ENCODE measurements at regions not wholly inside any gene's neighbourhood (a gene's known extent, or its start where the extent isn't known, plus 50 kb on each side); places are given as distances from the start of the nearest gene placed in this dataset.

- peaks cover 0 to 5% (median 4%) of the 10 kb centered on the region in 3 donors for H3K27me3 ChIP-seq
- no peak for DNase-seq
- 71 to 73% (median 72%) methylated on average over 6 of the region's 6 CpGs for WGBS, 5 donors
- peaks cover 0 to 19% (median 9%) of the 10 kb centered on the region in 4 donors for H3K9me3 ChIP-seq
- H3K27ac ChIP-seq, result peak overlapping the region in 2 of 5 donors; percentile 32 to 57
- no peaks in the 10 kb centered on the region for H3K36me3 ChIP-seq
- peak overlapping the region; percentile 19 to 39 (median 30) for H3K4me3 ChIP-seq
- peaks cover 0 to 5% (median 0%) of the 10 kb centered on the region in 4 donors for H3K4me1 ChIP-seq
- TF ChIP-seq POLR2AphosphoS5 (IDR thresholded peaks at IDR 0.05), result no peak
- TF ChIP-seq POLR2A (IDR thresholded peaks at IDR 0.05), result no peak
- no peak for TF ChIP-seq EP300 (IDR thresholded peaks at IDR 0.05)
- TF ChIP-seq CTCF (IDR thresholded peaks at IDR 0.05), result no peak
- intact Hi-C loops (cut with DNase I; ENCODE audit: low total_unique reads), result no loop called here
Measured at GRCh38 chr3:536417-536813, 339.9 kb downstream of the CHL1 start.

- no peaks in the 10 kb centered on the region for H3K27me3 ChIP-seq
- DNase-seq, result peak in 1 of 2 donors; percentile 30
- TF ChIP-seq EP300 (IDR thresholded peaks at IDR 0.05), result no peak
- no peak for TF ChIP-seq POLR2AphosphoS5 (IDR thresholded peaks at IDR 0.05)
- TF ChIP-seq CTCF (IDR thresholded peaks at IDR 0.05), result no peak
- TF ChIP-seq POLR2A (IDR thresholded peaks at IDR 0.05), result no peak
- H3K4me1 ChIP-seq, result peaks cover 0 to 12% (median 0%) of the 10 kb centered on the region in 4 donors
- H3K9me3 ChIP-seq, result peaks cover 0 to under 1% (median 0%) of the 10 kb centered on the region in 4 donors
- intact Hi-C loops (cut with DNase I; ENCODE audit: low total_unique reads), result no loop called here
- H3K27ac ChIP-seq, result no peak overlapping the region
- H3K36me3 ChIP-seq, result no peaks in the 10 kb centered on the region
- H3K4me3 ChIP-seq, result no peak overlapping the region
- WGBS, 5 donors, result 44 to 50% (median 45%) methylated on average over 12 of the region's 12 CpGs
Measured at GRCh38 chr3:541062-541801, 344.7 kb downstream of the CHL1 start.

- intact Hi-C loops (cut with DNase I; ENCODE audit: low total_unique reads), result no loop called here
Measured at GRCh38 chr3:542021-542420, 345.5 kb downstream of the CHL1 start.

GRCh38 chr3:549636-550035, 353.1 kb downstream of the CHL1 start:
- Histone ChIP-seq H3K36me3 (no peaks in the 10 kb centered on the region), H3K4me3 (no peak overlapping the region), H3K27me3 (no peaks in the 10 kb centered on the region), H3K27ac (no peak overlapping the region), H3K9me3 (no peaks in the 10 kb centered on the region), H3K4me1 (no peaks in the 10 kb centered on the region)
- TF ChIP-seq POLR2AphosphoS5 (IDR thresholded peaks at IDR 0.05), result no peak
- TF ChIP-seq POLR2A (IDR thresholded peaks at IDR 0.05), result no peak
- no peak for TF ChIP-seq CTCF (IDR thresholded peaks at IDR 0.05)
- TF ChIP-seq EP300 (IDR thresholded peaks at IDR 0.05), result no peak
- 49 to 67% (median 56%) methylated on average over 2 of the region's 2 CpGs for WGBS, 5 donors
- no peak for DNase-seq
- intact Hi-C loops (cut with DNase I; ENCODE audit: low total_unique reads), result no loop called here

More at GRCh38 chr3:542021-542420, 345.5 kb downstream of the CHL1 start:
- WGBS, 5 donors, result 50 to 60% (median 56%) methylated on average over 3 of the region's 3 CpGs
- Histone ChIP-seq H3K27me3 (no peaks in the 10 kb centered on the region), H3K4me3 (no peak overlapping the region), H3K36me3 (no peaks in the 10 kb centered on the region), H3K9me3 (no peaks in the 10 kb centered on the region), H3K4me1 (peaks cover 0 to 12% (median 0%) of the 10 kb centered on the region in 4 donors), H3K27ac (no peak overlapping the region)
- DNase-seq, result no peak
- TF ChIP-seq POLR2A (IDR thresholded peaks at IDR 0.05) (no peak), EP300 (IDR thresholded peaks at IDR 0.05) (no peak), POLR2AphosphoS5 (IDR thresholded peaks at IDR 0.05) (no peak), CTCF (IDR thresholded peaks at IDR 0.05) (no peak)
